CD4-positive, alpha-beta T cell treated with Interleukin-10 for 1 hour (primary cell): ENCODE measurements at regions not wholly inside any gene's neighbourhood (a gene's known extent, or its start where the extent isn't known, plus 50 kb on each side); places are given as distances from the start of the nearest gene placed in this dataset.

Experiments used
- DNase-seq: peaks from one replicate; pipeline ENCODE4 v3.0.0-alpha.2; 2020

DNA sequence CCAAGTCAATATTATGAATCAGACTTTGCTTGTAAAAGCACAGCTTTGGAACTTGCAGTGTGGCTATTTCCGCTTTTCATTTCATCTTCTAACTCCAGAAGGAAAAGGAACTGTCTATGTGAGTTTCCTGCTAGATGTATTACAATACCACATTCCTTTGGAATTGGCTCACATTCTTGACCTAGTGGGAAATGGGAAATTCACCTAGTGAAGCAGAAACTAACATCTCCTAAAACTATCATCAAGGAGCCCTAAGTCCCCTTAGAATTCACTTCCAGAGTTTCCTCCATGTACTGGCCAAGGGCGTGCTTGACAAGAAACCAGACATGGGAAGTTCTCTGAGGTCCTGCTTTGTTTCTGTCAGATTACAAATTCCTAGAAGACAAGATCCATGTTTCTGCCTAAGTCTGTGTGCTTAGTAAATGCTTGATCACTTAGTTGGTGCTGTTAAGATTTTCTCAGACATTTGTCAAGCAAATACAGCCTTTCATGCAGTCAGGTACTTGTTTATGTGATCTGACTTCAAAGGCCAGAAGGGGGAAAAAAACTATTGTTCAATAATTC, 275.7 kb upstream of the FN1 start:
- no peak for DNase-seq

DNA sequence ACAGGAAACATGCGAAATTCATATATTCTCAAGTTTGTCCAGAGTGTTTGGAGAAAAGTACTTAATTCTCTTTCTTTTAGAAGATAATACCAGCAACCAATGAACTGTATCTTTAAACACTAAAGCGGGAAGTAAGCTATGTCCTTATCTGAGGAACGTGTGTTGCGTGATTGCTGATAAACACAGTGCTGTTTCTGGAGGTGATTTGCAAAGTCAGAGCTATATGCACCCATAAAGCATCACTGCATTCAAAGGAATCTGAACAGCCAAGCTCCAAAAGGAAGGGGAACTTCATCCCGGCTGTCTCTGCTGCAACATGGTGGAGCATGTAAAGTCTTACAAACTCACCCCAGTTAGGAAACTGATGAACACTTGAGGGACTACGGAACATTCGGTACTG, 271.7 kb upstream of the FN1 start:
- no peak for DNase-seq

DNA sequence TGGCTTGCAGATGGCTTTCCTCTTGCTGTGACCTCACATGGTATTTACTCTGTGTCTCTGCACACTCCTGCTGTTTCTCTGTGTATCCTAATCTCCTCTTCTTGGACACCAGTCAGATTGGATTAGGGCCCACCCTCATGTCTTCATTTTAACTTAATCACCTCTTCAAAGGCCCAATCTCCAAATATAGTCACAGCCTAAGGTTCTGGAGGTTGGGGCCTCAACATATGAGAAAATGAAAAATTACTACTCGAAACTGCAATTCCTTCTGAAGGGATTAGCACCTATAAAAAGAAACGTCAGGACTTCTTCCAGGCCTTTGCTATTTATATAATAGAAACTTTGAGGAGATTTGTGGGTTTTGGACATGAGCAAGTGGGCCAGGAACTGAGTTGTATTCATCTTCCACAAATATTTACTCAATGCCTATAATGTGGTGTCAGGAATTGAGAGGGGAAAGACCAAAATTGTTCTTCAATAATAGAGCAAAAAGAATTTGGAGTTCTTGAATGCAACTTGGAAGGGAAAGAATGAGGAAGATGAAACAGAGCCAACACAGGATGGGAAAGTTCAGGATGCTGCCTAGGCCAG, 270.0 kb upstream of the FN1 start:
- DNase-seq: no peak

DNA sequence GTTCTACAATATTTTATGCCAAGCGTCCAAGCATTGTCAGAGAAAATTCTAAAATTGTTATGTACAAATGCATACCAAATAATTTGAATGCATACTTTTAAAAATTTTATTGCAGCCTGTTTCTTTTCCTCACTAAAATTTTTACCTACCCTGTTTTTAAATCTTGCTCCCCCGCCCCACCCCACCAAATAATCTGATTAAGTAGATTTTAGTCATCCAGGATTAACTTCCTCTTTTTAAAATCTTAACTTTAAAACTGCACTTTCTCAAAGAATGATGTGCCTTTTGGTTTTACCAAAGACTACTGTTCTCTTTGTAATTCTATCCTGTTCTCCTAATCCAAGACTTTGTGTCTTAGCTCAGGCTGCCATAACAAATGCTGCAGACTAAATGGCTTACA, 269.4 kb upstream of the FN1 start:
- no peak for DNase-seq

DNA sequence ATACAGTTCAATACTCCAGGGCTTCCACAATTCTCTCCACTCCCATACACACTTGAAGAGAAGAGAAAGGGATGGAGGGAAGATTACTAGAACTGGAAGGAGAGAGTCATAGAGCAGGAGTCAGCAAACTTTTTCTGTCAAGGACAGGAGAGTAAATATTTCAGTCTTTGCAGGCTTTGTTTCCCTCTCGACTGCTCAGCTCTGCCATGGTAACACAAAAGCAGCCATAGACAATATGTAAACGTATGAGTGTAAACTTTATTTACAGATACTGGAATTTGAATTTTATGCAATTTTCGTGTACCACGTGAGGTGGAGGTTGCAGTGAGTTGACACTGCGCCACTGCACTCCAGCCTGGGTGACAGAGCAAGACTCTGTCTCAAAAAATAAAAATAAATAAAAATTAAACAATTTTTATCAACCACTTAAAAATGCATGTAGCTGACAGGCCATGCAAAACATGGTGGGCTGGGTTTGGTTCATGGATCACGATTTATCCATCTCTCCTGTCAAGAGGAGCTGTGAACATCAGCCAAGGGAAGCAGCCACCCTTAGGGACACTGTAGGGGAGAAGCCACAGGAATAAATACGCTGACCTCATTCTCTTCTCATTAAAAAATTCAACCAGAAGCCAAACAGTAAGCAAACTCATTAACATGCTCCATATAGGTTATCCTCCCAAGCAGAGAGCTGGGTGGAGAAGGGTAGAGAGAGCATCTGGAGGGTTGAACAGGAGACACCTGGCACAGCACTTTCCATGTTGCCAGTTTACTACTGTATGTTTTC, 266.4 kb upstream of the FN1 start:
- DNase-seq: no peak

DNA sequence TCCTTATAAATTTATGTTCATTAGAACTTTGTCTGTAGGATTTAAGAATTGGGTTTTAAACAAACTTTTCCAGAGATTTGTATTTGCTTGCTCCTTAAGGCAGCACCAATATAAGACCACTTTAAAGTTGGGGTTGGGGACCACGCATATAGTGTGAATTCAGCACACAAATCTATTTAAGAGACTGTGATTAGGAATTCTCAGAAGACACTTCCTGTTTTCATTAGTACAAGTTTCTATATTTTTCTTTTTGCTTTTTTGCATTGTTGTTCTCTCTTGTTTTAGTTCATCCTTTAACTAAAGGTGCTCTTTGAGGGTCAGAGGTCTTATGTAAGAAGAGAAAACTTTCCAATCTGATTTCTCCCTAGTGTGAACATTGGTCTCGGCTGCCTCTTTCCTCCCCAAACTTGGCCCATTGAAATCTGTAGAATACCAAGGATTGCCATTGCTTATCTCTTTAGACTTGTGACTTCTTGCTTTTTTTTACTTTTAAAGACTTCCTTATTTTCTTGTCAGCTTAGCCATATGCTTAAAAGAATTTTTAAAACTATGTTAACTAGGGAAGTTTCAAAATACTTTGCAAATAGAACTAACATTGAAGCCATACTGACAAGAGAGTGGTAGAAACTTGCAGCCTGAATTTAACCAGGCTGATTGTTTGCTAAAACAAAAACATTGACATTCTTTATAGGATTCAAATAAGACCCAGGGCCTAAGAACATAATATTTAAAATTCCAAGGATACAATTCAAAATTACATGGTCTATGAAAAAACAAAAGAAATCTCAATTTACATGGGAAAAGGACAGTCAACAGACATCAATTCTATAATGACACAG, 264.1 kb upstream of the FN1 start:
- DNase-seq: no peak

DNA sequence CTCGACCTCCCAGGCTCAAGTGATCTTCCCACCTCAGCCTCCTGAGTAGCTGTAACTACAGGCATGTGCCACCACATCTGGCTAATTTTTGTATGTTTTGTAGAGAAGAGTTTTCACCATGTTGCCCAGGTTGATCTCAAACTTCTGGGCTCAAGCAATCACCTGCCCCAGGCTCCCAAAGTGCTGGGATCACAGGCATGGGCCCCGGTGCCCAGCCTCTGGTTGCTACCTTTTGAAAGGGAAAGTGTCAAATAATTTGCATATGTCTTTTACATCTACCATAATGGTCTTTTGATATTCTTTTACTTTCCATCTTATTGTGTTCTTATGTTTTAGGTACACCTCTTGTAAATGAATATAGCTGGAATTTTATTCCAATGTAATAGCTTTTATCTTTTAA, 263.1 kb upstream of the FN1 start:
- DNase-seq: no peak

DNA sequence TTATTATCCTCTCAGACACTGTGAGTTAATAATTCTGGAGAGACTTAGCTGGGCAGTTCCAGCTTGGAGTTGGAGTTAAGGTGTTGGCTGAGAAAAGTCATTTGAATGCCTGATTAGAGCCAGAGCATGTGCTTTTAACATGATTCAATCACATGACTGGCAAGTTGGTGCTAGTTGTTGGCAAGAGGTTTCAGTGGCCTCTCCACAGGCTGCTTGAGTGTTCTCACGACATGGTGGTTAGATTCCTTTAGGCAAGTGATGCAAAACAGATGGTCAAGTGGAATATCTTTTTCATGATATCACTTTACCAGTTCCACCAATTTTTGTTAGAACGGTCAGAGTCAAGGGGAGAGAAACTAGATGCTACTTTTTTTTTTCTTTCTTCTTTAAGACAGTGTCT, 262.7 kb upstream of the FN1 start:
- DNase-seq: no peak

DNA sequence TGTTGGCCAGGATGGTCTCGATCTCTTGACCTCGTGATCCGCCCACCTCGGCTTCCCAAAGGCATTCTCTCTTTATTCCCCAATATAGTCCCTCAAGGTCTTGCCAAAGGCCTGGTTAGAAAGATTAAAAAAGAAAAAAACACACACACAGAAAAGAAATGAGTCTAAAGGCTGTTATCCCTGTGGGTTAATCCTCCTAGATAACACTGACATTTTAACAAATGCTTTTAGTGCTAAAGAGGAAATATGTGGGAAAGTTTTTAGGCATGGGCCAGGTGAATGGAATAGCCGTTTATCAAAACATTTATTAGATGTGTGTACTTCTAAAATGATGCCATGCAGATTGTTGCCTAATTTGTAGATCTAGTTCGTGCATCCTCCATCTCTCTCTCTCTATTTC, 261.6 kb upstream of the FN1 start:
- no peak for DNase-seq

DNA sequence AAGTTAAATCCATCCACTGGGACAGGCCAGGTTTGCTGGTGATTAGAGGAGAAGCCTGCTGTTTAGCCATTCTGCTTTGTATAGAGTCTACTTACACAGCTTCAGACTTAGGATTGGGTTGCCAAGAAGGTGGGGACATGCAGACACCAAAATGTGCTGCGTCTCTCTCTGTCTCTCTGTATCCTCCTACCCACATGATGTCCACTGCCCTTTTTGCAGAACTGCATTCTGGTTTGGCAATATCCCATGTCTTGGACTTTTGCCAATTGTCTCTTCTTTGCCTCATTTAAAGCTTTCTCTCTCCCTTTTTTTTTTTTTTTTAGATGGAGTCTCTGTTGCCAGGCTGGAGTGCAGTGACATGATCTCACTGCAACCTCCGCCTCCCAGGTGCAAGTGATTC, 261.1 kb upstream of the FN1 start:
- no peak for DNase-seq

DNA sequence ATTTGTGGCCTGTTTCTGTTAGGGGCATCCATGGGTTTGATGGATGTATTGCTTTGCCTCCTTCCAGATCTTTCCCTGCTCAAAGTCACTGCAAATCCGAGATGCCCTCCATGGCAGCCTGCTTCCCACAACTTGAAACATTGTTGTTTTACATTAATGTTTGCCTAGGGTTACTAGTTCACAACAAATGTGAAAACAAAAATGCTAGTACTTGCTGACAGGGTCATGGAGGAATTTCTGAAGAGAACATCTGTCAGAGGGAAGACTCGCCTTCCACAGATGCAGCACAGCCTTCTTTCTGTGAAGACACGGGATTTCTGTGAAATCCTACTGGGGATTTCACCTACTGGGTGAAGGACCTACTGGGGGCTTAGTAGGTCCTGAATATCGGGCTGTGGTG, 260.0 kb upstream of the FN1 start:
- no peak for DNase-seq

DNA sequence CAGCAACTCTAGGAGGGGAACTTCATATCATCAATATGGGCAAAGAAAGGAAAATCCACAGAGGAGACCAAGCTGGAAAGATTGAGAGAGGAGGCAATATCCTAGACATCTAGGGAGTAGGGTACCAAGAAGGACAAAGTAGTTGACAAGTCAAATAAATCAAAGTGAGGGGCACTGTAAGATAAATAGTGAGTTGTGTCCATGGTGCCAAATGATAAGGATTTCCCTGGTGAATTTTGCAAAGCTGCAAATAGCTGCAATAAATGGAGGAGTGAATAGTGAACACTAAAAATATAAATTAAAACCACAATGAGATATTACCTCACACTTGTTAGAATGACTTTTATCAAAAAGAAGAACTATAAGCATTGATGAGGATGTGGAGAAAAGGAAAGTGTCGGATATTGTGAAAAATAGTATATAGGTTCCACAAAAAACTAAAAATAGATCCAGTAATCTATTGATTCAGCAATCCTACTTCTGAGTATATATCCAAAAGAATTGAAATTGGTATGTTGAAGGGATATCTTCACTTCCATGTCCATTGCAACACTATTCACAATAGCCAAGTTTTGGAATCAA, 258.2 kb upstream of the FN1 start:
- DNase-seq: no peak

DNA sequence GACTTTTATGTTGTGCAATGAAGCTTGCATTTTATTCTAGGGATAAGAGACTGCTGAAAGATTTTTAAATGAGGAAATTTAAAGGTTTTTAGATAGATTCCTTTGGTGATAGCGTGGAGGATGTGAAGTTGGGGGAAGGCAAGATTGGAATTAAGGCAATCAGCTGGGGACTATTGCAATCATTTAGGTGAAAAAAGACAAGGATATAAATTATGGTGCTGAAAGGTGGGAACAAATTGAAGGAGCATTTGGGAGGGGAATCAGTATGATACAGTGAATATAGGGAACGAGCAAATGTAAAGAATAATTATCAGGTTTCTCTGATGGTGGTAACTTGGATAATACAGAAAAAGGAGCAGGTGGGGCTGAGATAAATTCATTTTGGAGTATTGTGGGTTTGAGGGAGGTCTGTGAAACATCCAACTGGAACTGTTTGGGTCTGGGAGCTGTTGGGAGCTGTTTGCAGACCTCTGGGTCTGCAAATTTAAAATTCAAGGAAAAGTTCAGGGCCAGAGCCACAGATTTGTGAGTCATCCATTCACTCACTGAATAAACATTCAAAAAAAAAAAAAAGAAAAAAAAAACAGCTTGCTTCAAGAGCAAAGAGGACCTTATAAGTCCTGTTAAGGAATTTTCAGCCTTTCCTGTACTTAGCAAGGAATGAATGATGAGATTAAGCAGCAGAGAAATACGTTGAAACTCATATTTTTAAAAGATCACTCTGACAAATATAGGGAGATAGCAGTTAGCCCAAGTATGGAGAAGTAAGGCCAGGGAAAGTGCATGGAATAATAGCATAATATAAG, 257.5 kb upstream of the FN1 start:
- DNase-seq: no peak

DNA sequence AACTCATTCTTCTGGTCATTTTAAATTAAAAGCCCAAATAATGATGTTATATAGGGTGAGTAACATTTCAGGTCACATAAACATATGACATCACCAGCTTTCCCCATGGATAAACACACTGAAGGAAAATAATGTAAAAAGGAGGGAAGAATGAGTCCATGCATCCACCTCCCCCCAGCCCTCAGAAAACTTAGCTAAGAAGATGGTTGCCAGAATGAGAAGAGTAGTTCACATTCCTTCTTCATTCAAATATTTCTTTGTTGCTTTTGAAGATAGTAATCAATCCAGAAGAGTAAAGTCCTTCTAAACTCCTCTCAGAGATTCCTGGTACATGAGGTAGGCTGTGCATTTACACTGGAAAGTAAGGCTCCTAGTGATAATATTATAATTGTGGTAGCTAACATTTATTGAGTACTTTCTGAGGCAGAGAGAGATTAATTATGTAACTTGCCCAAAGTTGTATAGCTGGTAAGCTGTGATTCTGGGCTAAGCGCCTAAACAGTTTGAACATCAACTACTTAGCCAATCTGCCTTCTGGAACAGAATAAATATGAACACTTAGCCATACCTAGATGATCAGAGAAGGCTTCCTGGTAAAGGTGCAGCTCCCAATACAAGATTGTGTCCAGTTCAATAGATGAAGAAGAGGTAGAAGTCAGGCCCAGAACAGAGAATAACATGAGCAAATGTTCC, 256.7 kb upstream of the FN1 start:
- DNase-seq: no peak

DNA sequence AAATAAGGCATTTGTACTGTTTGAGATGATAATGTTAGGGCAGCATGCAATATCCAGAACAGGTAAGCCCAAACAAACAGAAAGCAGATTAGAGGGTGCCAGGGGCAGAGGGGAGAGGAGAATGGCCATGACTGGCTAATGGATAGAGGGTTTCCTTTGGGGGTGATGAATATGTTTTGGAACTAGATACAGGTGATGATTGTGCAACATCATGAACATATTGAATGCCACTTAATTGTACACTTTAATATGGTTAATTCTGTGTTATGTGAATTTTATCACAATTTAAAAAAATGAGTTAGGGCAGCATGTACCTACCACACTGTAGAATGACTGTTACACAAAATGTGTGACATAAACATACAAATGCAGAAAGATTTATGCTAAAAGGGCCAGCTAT, 255.5 kb upstream of the FN1 start:
- DNase-seq: no peak

DNA sequence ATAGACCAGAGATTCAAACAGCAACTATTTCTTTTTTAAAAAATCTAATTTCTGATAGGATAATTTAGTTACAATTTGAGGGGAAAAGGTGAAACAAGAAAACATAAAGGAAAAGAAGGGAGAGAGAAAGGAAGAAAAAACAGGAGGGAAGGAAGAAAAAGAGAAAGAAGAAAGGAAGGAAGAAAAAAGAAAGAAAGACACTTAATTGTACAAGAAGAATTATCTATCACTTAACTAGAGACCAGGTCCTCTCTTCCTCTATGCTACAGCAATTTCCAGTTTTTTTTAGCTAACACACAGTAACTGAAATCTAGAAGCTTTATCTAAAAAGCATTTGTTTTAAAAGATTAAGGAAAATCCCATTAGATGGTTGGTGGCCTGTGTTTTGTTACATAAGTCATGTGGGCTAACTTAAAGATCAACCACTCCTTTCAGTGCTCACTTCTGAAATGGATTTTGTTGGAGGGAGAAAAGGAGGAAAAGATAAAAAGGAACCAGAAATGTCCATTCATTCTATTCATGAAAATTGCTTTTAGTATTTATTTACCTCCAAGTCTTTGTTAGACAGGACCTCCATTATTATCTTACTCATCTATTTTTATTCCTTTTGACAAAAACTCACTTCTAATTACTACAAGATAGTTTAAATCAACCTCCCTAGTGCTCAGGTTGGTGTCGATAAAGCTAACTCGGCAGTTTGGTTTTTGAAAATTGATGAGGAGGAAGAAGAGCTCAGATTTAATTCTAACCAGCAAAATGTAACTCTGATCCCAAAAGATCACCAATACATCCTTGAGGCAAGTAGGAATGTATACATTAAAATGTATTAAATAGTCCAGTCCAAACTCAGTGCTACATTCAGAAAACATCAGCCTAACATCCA, 251.5 kb upstream of the FN1 start:
- no peak for DNase-seq

DNA sequence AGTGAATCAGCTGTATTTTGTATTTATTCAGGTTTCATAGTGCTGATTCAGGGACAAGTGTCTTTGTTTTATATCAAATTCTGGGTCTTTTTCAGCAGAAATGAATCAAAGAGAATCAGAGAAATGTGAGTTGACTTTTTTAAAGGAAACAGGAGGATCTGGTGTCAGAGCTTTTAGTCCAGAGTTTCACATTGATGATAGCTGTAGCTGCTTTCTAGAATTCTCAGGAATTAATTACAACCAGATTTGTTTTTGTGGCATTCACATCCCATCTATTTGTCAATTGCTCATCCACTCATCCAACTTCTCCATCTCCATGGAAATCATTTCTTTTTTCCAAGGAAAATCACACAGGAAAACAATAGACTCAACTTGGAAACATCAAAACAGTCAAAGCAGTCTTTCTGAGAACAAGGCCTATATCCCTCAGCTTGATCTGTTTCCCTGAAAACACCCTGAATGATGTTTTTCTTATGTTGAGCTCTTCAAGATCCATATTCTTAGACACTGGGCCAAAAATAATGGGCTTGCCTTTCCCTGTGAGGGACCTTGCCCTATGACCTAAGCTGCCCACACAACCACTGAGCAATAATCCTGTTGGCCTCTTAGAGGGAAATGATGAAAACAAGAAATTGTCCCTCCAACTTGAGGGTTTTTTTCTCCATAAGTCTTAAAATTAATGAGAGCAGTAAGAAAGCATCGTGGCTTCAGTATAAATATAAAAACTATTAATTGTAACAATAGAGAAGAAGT, 249.5 kb upstream of the FN1 start:
- DNase-seq: no peak

DNA sequence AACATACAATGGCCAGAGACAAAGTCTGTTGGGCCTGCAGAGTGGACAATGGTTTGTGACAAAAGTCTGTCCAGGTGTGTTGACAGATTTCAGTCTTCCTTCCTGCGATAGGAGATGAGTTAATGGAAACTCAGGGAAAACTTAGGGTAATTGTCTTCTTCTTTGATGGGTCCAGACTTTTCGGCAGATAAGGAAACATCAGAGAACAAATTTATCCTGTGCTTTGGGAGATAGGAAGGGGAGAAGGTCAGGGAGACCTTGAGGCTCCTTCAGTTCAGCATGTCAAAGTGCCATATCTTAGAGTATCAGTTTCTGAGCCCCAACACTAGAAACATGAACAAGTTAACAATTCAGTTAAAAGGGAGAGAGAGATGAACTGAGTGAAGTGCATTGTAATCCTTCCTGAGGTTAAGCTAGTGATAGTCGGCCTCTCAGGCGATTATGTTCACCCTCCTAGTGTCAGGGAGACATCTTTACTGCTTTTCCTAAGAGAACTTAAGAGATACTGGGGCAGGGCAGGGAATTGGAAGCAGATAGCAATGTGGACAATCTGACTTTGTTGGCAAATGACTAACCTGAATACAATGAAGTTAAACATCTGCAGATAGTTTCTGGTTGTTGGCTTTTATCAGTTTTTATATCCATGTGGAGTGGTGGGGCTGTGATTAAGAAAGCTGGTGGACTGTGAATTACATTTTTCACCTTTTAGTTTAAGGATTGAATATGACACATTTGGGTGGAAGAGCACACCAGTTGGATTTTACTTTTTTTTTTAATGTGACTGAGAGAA, 248.8 kb upstream of the FN1 start:
- no peak for DNase-seq

DNA sequence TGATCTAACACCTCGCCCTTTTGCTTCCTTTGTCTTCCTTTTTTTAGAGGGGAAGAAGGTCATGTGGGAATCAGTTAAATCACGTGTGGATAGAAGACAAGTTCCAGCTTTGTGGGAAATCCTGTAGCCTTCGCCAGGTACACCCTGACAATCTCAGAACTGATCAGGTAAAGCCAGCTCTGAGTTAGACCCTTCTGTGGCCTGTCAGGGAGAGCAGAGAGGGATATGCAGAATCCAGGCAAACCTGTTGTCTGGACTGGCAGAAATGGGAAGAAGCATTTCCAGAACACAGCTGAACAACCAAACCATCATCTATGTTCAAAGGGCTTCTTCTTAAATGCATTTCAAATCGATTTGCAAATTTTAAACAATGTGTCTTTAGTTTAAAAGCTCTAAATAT, 247.4 kb upstream of the FN1 start:
- no peak for DNase-seq
